Middle frontal gyrus (tissue), 1 donor: ENCODE measurements at regions not wholly inside any gene's neighbourhood (a gene's known extent, or its start where the extent isn't known, plus 50 kb on each side); places are given as distances from the start of the nearest gene placed in this dataset.
"Not testable (repeated sequence)": the region's sequence is repeated elsewhere in the genome, so short reads cannot be mapped to it uniquely, and the experiment has no call there.

Experiments used
- DNase-seq: peaks from one replicate; pipeline ENCODE4 v3.0.0-alpha.2; 2015; ENCODE audit warnings: low spot score; ENCODE audit errors: extremely low spot score

DNA sequence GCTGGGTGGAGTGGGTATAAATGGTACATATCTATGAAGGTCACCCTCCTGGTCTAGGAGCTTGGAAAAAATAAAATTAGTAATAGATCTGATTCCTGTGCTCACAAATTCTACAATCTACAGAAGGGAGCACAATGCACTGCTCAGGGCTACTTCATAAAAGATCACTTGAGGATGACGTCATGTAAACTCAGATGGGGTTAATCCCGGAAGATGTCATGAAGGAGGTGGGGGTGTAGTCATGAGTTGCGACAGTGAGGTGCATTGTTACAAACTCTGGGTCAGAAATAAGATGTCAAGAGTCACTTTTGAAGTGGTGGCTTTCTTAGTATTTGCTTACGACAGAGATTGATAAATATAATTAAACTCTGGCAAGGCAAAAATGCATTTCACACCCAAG is 68.2 kb downstream of the LHX9 start:
- no peak for DNase-seq

DNA sequence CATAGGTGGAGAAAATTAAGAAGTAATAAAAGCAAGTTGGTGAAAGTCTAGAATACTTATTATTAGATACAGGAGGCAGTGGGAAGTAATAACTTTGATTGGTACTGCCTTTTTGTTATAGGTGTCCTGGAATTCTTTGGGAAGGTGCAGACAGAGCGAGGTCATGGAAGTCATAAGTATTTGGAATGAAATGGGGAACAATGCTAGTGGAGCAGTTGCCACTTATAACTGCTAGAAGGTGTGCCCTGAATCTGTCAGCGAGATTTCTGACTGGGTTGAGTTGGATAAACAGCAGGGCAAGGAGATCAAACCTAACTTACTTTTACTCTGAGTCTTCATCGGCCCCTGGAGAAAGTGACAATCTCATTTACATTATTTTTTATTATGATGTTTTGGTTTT is 69.6 kb downstream of the LHX9 start:
- DNase-seq = no peak

DNA sequence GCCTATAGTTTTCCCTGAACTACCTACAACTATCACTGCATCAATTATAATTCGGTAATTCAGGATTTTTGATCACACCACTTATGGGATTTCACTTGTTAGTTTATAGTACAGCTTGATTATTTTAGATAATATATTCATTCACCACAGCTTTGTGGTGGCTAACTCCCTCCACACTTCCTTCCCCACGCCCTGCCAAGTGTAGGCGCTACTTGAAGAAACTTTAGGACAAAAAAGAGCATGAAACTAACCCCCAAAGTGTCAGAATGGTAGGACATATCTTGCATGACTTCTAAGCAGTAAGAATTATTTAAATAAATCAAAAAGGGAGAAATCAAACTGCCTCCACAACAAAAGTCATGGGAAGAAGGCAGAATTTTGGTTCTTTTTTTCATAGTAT is 70.1 kb downstream of the LHX9 start:
- no peak for DNase-seq

DNA sequence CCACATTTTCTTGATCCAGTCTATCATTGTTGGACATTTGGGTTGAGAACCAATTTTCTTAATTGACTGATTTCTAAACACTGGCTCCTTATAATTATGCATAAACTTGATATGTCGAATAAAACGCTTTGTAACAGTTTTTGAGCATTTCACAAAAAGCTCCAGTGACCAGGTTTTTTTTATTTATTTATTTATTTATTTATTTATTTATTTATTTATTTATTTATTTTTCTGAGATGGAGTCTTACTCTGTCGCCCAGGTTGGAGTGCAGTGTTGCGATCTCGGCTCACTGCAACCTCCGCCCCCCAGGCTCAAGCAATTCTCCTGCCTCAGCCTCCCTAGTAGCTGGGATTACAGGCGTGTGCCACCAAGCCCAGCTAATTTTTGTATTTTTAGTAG is 71.4 kb downstream of the LHX9 start:
- not testable (repeated sequence) for DNase-seq

DNA sequence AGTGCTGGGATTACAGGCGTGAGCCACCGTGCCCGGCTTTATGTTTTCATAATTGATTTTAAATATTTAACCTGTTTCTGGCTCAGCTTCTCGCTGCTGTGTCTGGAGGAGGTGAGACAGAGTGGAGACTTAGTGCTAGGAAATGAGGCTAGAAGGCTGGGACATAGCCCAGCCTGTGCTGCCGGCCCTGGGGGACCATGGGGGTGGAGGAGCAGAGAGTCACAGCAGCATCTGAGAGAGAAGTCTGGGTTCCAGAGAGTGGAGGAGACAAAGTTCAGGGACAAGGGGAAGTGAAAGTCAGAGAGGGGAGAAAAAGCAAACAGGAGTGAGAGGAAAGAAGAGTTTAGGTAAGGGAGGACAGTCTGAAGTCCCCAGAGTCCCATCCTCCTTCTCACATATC is 71.9 kb downstream of the LHX9 start:
- no peak for DNase-seq

DNA sequence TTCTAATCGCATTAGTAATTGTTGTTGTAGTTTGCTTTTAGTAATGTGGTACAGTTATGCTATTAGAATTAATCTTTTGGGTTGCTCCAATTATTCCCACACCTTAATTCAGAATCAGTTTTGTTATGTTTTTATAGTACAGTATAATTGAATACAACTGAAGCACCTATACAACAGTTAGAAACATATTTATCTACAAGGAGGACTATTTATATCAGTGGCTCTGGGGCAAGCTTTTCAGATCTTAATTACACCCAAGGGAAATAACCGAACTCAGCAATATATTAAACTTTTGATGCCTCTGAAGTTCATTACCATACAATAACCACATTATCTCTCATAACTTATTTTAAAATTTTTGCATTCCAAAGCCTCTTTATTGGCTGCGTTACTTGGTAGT is 74.4 kb downstream of the LHX9 start:
- no peak for DNase-seq

DNA sequence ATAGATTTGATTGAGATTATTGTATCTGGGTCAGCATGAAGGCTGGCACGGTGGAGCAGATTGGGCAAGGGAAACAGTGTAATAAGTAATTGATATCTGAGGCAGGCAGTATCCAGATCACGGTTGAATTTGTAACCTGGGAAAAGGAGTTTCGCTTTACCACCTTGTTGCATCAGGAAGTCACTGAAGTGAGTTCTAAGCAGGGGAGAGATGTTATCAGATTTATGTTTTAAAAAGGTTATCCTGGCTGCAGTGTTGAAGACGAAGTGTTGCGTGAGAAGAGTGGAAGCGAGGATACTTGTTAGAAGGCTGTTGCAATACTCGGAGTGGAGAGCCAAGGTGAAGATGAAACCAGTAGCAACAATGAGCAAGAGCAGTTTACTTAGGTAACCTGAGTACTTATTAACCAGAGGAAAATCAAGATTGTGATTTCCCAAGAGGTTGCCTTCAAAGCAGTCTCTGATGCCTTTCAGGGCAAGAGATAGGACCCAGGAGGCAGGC is 77.8 kb downstream of the LHX9 start:
- DNase-seq = no peak

DNA sequence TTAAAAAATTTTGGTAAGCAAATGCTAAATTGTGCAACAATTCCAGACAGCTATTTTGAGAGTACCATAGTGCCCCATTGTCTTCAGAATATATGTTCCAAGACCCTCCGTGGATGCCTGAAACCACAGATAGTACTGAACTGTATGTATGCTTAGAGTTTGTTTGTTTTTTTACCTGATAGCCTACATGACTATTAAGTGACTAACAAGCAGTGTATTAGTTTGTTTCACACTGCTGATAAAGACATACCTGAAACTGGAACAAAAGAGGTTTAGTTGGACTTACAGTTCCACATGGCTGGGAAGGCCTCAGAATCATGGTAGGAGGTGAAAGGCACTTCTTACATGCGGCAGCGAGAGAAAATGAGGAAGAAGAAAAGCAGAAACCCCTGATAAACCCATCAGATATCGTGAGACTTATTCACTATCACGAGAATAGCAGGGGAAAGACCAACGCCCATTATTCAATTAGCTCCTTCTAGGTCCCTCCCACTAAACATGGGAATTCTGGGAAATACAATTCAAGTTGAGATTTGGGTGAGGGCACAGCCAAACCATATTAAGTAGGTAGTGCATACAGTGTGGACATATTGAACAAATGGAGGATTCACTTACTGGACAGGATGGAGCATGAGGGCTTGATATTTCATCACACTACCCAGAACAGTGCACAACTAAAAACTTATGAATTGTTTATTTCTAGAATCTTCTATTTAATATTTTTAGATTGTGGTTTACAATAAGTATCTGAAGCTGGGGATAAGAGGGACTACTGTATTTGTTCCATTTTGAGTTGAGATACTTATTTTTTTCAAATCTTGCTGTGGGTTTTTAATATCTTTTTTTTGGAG is 78.5 kb downstream of the LHX9 start:
- DNase-seq = no peak

DNA sequence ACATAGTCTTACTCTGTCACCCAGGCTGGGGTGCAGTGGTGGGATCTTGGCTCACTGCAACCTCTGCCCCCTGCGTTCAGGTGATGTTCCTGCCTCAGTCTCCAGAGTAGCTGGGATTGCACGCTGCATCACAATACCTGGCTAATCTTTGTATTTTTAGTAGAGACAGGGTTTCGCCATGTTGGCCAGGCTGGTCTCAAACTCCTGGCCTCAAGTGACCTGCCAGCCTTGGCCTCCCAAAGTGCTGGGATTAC is 79.0 kb downstream of the LHX9 start:
- DNase-seq = not testable (repeated sequence)

DNA sequence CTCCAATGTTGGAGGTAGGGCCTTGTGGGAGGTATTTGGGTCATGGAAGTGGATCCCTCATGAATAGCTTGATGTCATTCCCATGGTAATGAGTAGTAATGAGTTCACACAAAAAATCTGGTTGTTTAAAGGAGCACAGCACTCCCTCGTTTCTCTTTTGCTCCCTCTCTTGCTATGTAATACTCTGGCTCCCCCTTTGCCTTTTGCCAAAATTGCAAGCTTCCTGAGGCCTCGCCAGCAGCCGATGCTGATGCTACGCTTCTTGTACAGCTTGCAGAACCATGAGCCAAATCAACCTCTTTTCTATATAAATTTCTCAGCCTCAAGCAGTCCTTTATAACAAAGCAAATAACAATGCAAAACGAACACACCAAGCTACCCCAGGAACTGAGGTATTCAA is 80.9 kb downstream of the LHX9 start:
- DNase-seq = no peak

DNA sequence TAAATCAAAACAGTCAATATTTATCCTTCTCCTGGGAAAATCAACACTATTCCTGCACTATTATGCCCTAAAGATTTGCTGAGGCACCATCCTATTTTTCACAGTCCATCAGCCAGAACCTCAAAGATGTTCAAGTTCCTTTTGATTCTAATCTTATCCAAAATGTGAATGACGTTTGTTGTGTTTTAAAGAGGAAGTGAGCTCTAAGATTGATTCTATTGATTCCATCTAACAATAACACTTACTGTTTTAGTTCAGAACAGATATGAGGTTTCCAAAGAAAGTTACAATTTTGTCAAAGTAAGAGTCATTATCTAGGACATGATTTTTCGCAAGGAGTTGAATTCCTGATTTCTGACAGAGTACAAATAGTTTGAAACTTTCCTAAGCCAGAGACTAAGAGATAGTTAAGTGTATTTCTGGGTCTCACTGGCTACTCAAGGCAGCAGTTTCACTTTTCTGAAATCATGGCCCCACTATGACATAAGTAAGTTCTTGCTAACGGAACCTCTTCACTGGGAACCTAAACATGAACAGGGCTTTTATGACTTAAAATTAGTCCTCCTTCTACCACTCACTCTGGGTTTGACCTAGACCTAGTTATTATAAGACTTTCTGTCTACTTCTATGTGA is 84.7 kb downstream of the LHX9 start:
- DNase-seq = no peak

DNA sequence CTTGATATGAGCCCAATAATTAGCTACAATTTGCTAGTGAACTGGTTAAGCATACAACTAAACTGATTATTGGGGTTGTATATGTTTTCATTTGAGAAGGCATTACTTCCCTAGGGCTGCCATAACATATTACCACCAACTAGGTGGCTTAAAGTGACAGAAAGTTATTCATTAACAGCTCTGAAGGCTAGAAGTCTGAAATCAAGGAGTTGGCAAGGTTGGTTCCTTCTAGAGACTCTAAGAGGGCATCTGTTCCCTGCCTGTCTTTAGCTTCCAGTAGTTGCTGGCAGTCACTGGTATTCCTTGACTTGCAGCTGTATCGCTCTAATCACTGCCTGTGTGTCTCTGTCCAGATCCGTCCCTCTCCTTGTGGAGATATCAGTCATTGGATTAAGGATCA is 86.3 kb downstream of the LHX9 start:
- no peak for DNase-seq

DNA sequence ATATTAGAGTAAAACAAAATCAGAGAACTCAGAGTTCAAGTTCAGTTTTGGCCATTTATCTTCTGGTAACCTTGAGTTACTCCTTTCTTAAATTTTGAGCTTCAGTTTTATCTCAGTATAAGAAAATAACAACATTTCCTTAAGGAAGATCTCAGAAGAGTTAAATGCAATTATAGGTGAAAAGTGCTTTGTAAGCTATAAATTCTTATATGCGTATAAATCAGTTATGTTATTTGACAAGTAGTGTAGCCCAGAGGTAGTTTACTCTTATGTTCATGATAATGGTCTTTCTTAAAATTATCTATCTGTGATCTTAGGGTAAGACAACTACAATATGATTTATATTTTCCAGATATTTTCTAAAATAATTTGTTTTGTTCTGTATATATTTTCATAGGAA is 89.8 kb downstream of the LHX9 start:
- DNase-seq = no peak

DNA sequence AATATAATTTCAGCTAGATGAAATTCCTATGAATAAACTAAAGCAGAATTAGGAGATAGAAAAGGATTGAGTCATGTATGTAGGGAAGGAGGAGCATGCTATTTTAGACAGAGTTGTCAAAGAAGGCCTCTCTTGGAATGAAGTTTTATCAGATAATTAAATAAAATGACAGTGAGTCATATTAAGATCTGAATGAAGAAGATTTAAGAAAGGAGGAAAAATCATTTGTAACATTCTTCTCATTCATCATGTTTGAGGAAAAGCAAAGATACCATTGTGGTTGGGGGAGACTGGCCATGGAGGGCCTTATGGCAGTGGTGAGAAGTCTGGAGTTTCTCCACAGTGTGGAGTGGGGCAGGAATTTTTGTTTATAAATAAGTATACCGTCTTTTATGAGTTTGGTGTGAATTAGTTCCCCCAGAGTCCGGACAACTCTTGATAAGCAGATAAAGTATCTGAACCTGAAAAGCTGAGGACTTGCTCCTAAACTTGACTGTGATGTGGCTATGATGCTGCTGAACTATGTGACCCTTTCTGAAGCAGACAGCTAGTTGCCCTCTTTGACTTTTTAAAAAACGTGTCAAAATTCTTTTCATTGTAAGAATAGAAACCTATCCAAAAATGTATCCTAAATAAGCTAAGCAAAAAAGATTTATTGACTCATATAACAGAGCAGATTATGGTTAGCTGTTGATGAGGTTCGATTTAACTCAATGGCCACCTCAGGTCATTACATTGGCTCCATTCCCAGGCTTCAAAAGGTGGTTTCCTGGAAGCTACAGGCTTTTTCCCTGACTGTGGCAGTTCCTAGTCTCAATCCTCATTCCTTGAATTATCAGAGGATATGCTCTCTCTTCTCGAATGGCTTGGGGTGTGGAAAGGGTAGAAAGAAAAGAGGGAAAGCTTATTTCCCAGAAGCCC is 90.8 kb downstream of the LHX9 start:
- no peak for DNase-seq

DNA sequence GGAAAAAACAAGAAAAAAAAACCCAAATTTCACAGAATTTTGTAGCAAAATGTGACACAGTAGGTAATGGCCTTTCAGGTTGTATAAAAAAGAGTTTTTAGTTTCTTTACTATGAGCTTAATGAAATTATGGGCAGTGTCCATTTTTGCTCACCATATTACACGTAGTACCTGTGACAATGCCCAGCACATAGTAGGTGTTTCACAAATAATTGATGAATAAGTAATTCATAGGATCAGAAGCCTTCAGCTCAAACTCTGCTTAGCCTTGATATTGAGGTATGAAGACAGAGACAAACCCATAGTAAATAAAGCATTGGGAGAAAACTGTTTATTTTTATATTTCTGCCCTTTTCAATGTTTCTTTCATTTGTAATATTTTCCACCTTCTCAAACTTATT is 97.2 kb downstream of the LHX9 start:
- DNase-seq = no peak

DNA sequence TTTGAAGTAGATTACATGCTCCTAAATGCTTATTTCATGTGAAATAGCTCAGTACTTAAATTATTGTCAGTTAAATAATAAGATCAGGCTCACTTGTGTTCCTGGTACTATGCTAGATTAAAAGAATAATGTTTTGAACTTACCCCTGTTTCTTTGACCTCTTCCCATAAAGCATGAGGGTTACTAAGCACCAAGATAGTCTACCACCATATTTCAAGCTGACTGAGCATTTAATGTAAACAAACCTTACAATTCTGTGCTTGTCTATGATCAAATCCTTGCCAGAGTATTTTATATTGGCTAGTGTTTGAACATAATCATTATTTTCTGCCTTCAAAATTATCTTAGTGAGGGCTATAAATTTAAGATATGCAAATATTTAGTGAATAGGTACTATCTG is 98.1 kb downstream of the LHX9 start:
- DNase-seq = no peak

DNA sequence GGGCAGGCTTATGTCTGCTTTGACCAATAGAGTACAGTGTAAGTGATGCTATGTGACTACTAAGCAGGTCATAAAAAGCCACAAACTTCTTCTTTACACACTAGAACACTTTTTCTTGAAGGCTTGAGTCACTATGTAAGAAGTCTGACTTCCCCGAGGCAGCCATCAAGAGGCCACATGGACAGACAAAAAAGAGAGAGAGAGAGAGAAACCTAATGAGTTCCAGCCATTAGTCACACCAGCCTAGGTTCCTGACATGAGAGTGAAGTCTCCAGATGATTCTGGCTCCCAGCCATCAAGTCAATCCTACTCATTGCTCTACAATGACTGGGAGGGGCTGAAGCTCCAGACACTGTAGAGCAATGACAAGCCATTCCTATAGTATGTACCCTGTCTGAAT is 101.4 kb downstream of the LHX9 start:
- DNase-seq = no peak

DNA sequence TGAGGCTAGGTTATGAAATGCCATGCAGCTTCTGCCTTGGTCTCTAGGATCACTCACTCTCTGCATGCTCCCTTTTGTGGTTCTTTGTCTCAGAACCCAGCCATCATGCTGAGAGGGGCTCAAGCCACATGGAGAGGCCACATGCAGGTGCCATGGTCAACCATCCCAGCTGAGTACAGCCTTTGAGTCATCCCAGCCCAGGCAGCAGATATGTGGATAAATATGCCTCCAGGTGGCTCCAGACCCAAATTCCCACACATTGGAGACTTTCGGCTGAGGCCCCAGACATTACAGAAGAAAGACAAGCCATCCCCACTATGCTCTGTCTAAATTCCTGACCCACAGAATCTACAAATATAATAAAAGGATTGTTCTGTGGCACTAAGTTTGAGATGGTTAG is 102.0 kb downstream of the LHX9 start:
- no peak for DNase-seq

DNA sequence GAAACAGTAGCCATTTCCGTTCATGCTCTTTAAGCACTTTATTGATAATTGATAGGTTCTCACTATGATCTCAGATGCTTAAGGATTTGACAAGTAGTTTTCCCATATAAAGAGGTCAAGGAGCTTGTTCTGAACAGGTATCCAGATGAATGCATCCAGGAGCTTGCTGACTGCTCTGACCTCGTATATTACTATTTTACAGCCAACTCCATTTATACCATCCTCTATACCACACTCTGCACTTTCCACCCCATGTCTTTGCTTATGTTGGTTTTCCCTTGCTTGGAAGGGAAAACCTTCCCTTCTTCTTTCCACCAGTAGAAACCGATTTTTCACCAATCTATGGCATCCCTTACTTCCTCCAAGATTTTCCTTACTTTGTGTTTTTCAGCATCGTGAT is 107.2 kb downstream of the LHX9 start:
- no peak for DNase-seq

DNA sequence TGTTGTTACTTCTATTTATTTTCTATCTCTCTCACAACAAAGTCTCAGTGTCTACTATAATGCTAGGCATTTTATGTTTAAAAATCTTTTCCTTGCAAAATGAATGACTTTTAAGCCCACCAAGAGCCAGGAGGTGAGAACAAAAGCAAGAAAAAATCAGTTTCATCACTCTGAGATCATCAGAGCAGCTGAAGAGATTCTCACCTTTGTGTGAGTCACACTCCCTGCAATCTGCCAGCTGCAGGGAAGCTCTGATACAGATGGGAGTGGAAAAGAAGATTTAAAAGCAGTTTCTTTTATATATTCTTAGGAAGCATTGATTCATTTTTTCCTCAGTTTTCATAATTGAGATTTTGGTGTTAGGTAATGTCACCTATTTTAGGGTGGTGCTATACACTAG is 107.6 kb downstream of the LHX9 start:
- no peak for DNase-seq

DNA sequence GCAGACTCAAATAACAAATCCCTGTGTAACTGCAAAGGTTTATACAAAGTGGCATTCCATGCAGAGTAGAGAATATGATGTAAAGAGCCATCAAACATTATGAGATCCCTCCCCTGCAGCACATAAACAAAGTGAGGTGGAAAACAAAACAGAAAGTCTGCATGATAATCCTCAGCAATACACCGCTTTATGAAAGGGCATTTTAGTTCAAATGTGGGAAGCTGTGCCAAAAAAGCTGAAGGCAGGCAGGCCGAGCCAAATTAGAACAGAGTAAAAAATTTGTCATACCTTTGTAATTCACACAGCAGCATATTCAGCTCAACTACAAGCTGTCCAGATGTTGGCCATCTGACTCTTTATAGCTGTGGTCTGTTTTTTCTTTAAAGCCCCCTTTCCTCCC is 113.5 kb downstream of the LHX9 start:
- no peak for DNase-seq

DNA sequence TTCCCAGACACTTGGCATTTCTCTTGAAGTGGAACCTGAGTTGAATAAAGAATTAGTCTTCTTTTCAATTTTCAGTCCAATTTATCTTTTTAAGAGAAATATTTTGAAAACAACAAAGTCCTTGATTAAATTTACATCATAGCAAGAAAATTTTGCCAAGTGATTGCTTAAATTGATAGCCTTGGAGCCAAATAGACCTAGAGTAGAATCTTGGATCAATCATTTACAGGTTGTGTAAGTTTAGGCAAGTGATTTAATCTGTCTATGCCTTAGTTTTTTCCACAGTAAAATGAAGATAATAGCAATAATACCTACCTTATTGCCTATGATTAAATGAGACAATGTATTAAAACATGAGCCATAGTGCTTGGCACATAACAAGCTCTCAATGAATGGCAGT is 113.9 kb downstream of the LHX9 start:
- no peak for DNase-seq
